ENCODE measurements at regions not wholly inside any gene's neighbourhood (a gene's known extent, or its start where the extent isn't known, plus 50 kb on each side); places are given as distances from the start of the nearest gene placed in this dataset.

DNA sequence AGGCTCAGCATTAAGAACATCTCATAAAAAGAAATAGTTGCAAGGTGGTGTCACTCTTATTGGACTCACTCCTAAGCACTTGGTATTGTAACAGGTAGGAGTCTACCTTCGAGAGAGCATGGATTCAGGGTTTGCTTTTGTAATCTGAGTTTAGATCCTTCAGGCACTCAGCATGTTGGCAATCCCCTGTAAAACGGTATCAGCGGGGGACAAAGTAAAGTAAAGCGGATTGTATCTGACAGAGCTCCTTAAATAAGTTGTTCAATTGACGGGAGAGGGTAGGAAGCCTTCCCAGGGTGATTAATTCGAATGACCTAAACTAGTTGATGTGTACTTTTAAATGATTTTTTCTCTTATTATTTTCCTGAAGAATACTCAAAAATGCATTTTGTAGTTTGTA, 869.8 kb upstream of the EPHA7 start:
- H3K4me2 ChIP-seq (ENCODE audit: low read depth, low read length): no peak overlapping the region
- H3K27me3 ChIP-seq (ENCODE audit: control insufficient read depth in 1 of 2, insufficient read depth in 2 of 2, low read length in 2 of 2): no peaks in the 10 kb centered on the region
- no peak overlapping the region for H3K9ac ChIP-seq (ENCODE audit: insufficient read depth, low read depth, low read length)
- no peaks in the 10 kb centered on the region for H3K9me3 ChIP-seq (ENCODE audit: low read length)
- DNase-seq (ENCODE audit: low spot score) (no peak), FAIRE-seq (no peak), ATAC-seq (no peak)
- 19% methylated on average over 6 of the region's 6 CpGs for WGBS (ENCODE audit: low lambda C conversion rate)
- H4K20me1 ChIP-seq (ENCODE audit: insufficient read depth, low read length): no peaks in the 10 kb centered on the region
- no peaks in the 10 kb centered on the region for H3K36me3 ChIP-seq (replicated peaks in 1 of 2; ENCODE audit: control insufficient read depth in 1 of 2, insufficient read depth in 2 of 2, low read length in 2 of 2)
- no peaks in the 10 kb centered on the region for H3K79me2 ChIP-seq (ENCODE audit: insufficient read depth, low read length)
- no TSS peak for BruUV-seq (replicated peaks)
- ChIA-PET CTCF (ENCODE audit: low intra/inter-chr PET ratio, low total read pairs) (no interaction called here), POLR2A (no interaction called here)
- no peak overlapping the region for H3K4me3 ChIP-seq (replicated peaks in 1 of 3; ENCODE audit: insufficient read depth in 1 of 3, low read depth in 2 of 3, low read length in 3 of 3)
- in situ Hi-C loops (cut with HindIII; ENCODE audit: extremely low pct_ligation_motif_present, low pct_unique_long_range_greater_than_20kb) (no loop called here), intact Hi-C loops (cut with micrococcal nuclease; ENCODE audit: unreplicated experiment) (no loop called here)
- no peak overlapping the region for H2AFZ ChIP-seq (ENCODE audit: low read length)
- TF ChIP-seq, protein P1, sequence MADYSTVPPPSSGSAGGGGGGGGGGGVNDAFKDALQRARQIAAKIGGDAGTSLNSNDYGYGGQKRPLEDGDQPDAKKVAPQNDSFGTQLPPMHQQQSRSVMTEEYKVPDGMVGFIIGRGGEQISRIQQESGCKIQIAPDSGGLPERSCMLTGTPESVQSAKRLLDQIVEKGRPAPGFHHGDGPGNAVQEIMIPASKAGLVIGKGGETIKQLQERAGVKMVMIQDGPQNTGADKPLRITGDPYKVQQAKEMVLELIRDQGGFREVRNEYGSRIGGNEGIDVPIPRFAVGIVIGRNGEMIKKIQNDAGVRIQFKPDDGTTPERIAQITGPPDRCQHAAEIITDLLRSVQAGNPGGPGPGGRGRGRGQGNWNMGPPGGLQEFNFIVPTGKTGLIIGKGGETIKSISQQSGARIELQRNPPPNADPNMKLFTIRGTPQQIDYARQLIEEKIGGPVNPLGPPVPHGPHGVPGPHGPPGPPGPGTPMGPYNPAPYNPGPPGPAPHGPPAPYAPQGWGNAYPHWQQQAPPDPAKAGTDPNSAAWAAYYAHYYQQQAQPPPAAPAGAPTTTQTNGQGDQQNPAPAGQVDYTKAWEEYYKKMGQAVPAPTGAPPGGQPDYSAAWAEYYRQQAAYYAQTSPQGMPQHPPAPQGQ (CRISPR knock-in tag; IDR thresholded peaks at IDR 0.05; ENCODE audit: borderline replicate concordance): no peak
- TF ChIP-seq, protein P2, sequence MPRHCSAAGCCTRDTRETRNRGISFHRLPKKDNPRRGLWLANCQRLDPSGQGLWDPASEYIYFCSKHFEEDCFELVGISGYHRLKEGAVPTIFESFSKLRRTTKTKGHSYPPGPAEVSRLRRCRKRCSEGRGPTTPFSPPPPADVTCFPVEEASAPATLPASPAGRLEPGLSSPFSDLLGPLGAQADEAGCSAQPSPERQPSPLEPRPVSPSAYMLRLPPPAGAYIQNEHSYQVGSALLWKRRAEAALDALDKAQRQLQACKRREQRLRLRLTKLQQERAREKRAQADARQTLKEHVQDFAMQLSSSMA (CRISPR knock-in tag; IDR thresholded peaks at IDR 0.05): no peak
- no peaks in the 10 kb centered on the region for H3K4me1 ChIP-seq (ENCODE audit: insufficient read depth, low read length)
- no peak overlapping the region for H3K27ac ChIP-seq (ENCODE audit: extremely low read length, insufficient read depth, low read length)

DNA sequence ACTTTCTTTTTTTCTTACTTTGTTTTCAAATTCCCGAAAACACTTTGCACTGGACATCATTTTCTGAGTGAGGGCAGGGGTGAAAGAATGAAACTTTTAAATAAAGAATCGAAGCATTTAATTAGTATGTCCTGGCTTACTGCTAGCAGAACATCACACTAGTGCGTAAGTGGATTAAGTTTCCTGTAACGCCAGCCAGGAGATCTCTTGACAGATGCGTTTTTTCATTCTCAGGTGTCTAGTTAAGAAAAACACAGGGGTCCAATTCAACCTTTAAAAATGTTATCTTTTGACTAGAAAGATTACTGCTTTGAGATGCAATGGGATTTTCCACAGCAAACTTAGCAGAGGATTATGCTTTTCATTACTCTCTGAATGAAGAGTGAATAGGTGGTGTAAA, 858.8 kb upstream of the EPHA7 start:
- H3K27me3 ChIP-seq (ENCODE audit: control insufficient read depth in 1 of 2, insufficient read depth in 2 of 2, low read length in 2 of 2): no peaks in the 10 kb centered on the region
- in situ Hi-C loops (cut with HindIII; ENCODE audit: extremely low pct_ligation_motif_present, low pct_unique_long_range_greater_than_20kb): no loop called here

More for the DNA sequence above, 858.8 kb upstream of the EPHA7 start:
- Histone ChIP-seq H3K4me3 (replicated peaks in 1 of 3; ENCODE audit: insufficient read depth in 1 of 3, low read depth in 2 of 3, low read length in 3 of 3) (no peak overlapping the region), H2AFZ (ENCODE audit: low read length) (no peak overlapping the region), H3K4me2 (ENCODE audit: low read depth, low read length) (no peak overlapping the region), H3K4me1 (ENCODE audit: insufficient read depth, low read length) (no peaks in the 10 kb centered on the region), H3K9ac (ENCODE audit: insufficient read depth, low read depth, low read length) (no peak overlapping the region), H3K79me2 (ENCODE audit: insufficient read depth, low read length) (no peaks in the 10 kb centered on the region), H4K20me1 (ENCODE audit: insufficient read depth, low read length) (no peaks in the 10 kb centered on the region), H3K27ac (ENCODE audit: extremely low read length, insufficient read depth, low read length) (no peak overlapping the region), H3K36me3 (replicated peaks in 1 of 2; ENCODE audit: control insufficient read depth in 1 of 2, insufficient read depth in 2 of 2, low read length in 2 of 2) (no peaks in the 10 kb centered on the region), H3K9me3 (ENCODE audit: low read length) (no peaks in the 10 kb centered on the region)
- DNase-seq (ENCODE audit: low spot score) (no peak), ATAC-seq (no peak), FAIRE-seq (no peak)
- TF ChIP-seq, protein P3, sequence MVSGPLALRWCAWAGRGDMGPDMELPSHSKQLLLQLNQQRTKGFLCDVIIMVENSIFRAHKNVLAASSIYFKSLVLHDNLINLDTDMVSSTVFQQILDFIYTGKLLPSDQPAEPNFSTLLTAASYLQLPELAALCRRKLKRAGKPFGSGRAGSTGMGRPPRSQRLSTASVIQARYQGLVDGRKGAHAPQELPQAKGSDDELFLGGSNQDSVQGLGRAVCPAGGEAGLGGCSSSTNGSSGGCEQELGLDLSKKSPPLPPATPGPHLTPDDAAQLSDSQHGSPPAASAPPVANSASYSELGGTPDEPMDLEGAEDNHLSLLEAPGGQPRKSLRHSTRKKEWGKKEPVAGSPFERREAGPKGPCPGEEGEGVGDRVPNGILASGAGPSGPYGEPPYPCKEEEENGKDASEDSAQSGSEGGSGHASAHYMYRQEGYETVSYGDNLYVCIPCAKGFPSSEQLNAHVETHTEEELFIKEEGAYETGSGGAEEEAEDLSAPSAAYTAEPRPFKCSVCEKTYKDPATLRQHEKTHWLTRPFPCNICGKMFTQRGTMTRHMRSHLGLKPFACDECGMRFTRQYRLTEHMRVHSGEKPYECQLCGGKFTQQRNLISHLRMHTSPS (CRISPR knock-in tag; IDR thresholded peaks at IDR 0.05; ENCODE audit: low read depth): no peak
- TF ChIP-seq REPIN1 (CRISPR knock-in tag; IDR thresholded peaks at IDR 0.05; ENCODE audit: borderline replicate concordance, low read depth) (no peak), CENPT (CRISPR knock-in tag; IDR thresholded peaks at IDR 0.05; ENCODE audit: low read depth) (no peak), MAFF (IDR thresholded peaks at IDR 0.05; ENCODE audit: low read depth, low read length) (no peak), ZNF879 (CRISPR knock-in tag; IDR thresholded peaks at IDR 0.05) (no peak), HOXD1 (CRISPR knock-in tag; IDR thresholded peaks at IDR 0.05) (no peak)
- intact Hi-C loops (cut with micrococcal nuclease; ENCODE audit: unreplicated experiment): no loop called here
- ChIA-PET POLR2A (no interaction called here), CTCF (ENCODE audit: low intra/inter-chr PET ratio, low total read pairs) (no interaction called here)
- WGBS (ENCODE audit: low lambda C conversion rate): 14% methylated on average over 5 of the region's 5 CpGs
- BruUV-seq (replicated peaks): no TSS peak

All from HepG2 (cell line).